HCT116 (cell line): ENCODE measurements at regions not wholly inside any gene's neighbourhood (a gene's known extent, or its start where the extent isn't known, plus 50 kb on each side); places are given as distances from the start of the nearest gene placed in this dataset.

Source experiments
- ATAC-seq: fragments of 200-7000 bp; cut with Tn5 transposase; 2 replicates; pipeline ENCODE4 v1.9.1; 2020; ENCODE audit warnings: mild to moderate bottlenecking, moderate library complexity
- BruUV-seq: library from RNA; stranded (reverse); fragments of 400-500 nt; replicated peaks from 2 replicates; lab custom pipeline; 2021; lab: Mats Ljungman, UMichigan
- CTCF ChIA-PET: fragments of 300-600 bp; sonication (Branson Sonifier 250); formaldehyde crosslinking; loops from one replicate; lab custom pipeline; 2021; ENCODE audit warnings: antibody characterized with exemption; lab: Charles Lee
- POLR2A ChIA-PET: fragments of 300-600, 350-600 bp; sonication (Branson Sonifier 250); formaldehyde crosslinking; loops from one replicate; lab custom pipeline; 2021; ENCODE audit warnings: antibody characterized with exemption; lab: Charles Lee
- RAD21 ChIA-PET, 2 experiments: fragments of 300-600 bp; sonication (Branson Sonifier 250); formaldehyde crosslinking; loops; one replicate each; lab custom pipeline; 2023; ENCODE audit warnings: low total read pairs in 2 of 2; ENCODE audit not compliant: uncharacterized antibody in 2 of 2, unreplicated experiment in 2 of 2, low non-redundant PET in 1 of 2; lab: Charles Lee
- DNase-seq: peaks from one replicate; pipeline ENCODE4 v3.0.0-alpha.2; 2010; ENCODE audit warnings: low read depth, low spot score
- H2AFZ ChIP-seq: fragments of 200-600 bp; shearing (Covaris generic), sonication (generic); 2 replicates; pipeline ENCODE4 v1.6.1; 2017; ENCODE audit warnings: low read depth, mixed run types, mixed read lengths, antibody characterized with exemption, low read length; ENCODE audit not compliant: poor library complexity, severe bottlenecking
- H3K27ac ChIP-seq: 2 replicates; pipeline ENCODE4 v1.5.1; 2012; ENCODE audit warnings: low read depth, low read length
- H3K27me3 ChIP-seq: fragments of 200-600 bp; sonication (generic); 2 replicates; pipeline ENCODE4 v1.6.1; 2016; ENCODE audit warnings: mixed run types, low read length, mixed read lengths; ENCODE audit not compliant: insufficient read depth
- H3K36me3 ChIP-seq, 2 experiments: fragments of 200-500 bp in 1 of 2; fragments of 200-600 bp in 1 of 2; sonication (Bioruptor generic) in 1 of 2; sonication (generic) in 1 of 2; 2 replicates each; pipeline versions ENCODE4 v1.5.1 to v1.6.1; 2014 to 2016; ENCODE audit warnings: low read length in 2 of 2, inconsistent platforms in 1 of 2, mixed read lengths in 1 of 2, mixed run types in 1 of 2; ENCODE audit not compliant: insufficient read depth in 2 of 2, control insufficient read depth in 1 of 2
- H3K4me1 ChIP-seq, 2 experiments: fragments of 200-600 bp in 1 of 2; sonication (generic) in 1 of 2; 2 replicates each; pipeline versions ENCODE4 v1.5.1 to v1.6.1; 2012 to 2017; ENCODE audit warnings: low read length in 2 of 2, inconsistent platforms in 1 of 2, mild to moderate bottlenecking in 1 of 2, mixed read lengths in 1 of 2, mixed run types in 1 of 2, moderate library complexity in 1 of 2; ENCODE audit not compliant: insufficient read depth in 2 of 2, control insufficient read depth in 1 of 2
- H3K4me2 ChIP-seq: fragments of 200-600 bp; sonication (generic); 2 replicates; pipeline ENCODE4 v1.6.1; 2017; ENCODE audit warnings: mixed run types, low read length, mixed read lengths
- H3K4me3 ChIP-seq, 2 experiments: fragments of 200-600 bp in 1 of 2; sonication (generic) in 1 of 2; replicated peaks in 1 of 2; 2 replicates each; pipeline ENCODE4 v1.5.1; 2011 to 2016; ENCODE audit warnings: low read length in 2 of 2, control low read depth in 1 of 2, low read depth in 1 of 2, mild to moderate bottlenecking in 1 of 2, mixed read lengths in 1 of 2, mixed run types in 1 of 2
- H3K79me2 ChIP-seq: fragments of 200-600 bp; sonication (generic); 2 replicates; pipeline ENCODE4 v1.6.1; 2017; ENCODE audit warnings: mild to moderate bottlenecking, mixed run types, low read length, moderate library complexity, mixed read lengths; ENCODE audit not compliant: insufficient read depth
- H3K9ac ChIP-seq: fragments of 200-600 bp; sonication (generic); 2 replicates; pipeline ENCODE4 v1.6.1; 2016; ENCODE audit warnings: low read length, mixed read lengths
- H3K9me2 ChIP-seq: fragments of 200-600 bp; sonication (generic), shearing (Covaris generic); 2 replicates; pipeline ENCODE4 v1.6.1; 2017; ENCODE audit warnings: mixed run types, mild to moderate bottlenecking, moderate library complexity; ENCODE audit not compliant: insufficient read depth
- H3K9me3 ChIP-seq, 2 experiments: fragments of 200-500 bp in 1 of 2; fragments of 200-600 bp in 1 of 2; sonication (Bioruptor generic) in 1 of 2; sonication (generic) in 1 of 2; 2 replicates each; pipeline ENCODE4 v1.6.1; 2014 to 2017; ENCODE audit warnings: low read length in 2 of 2, mixed read lengths in 2 of 2, inconsistent platforms in 1 of 2, low read depth in 1 of 2, mild to moderate bottlenecking in 1 of 2, mixed run types in 1 of 2, moderate library complexity in 1 of 2; ENCODE audit not compliant: control insufficient read depth in 1 of 2, insufficient read depth in 1 of 2
- H4K20me1 ChIP-seq: fragments of 200-600 bp; sonication (generic), shearing (Covaris generic); 2 replicates; pipeline ENCODE4 v1.6.1; 2017; ENCODE audit warnings: mixed run types, mild to moderate bottlenecking, moderate library complexity; ENCODE audit not compliant: insufficient read depth
- ELF1 ChIP-seq: IDR thresholded peaks from 2 replicates; pipeline ENCODE4 v1.6.1; 2012; ENCODE audit warnings: low read depth, borderline replicate concordance
- EZH2 ChIP-seq: fragments of 200-600 bp; sonication (generic); IDR thresholded peaks from 2 replicates; pipeline ENCODE4 v1.6.1; 2017; ENCODE audit warnings: antibody characterized with exemption, mixed run types
- EZH2phosphoT487 ChIP-seq: fragments of 200-600 bp; IDR thresholded peaks from 2 replicates; pipeline ENCODE4 v1.6.1; 2018; ENCODE audit warnings: antibody characterized with exemption, borderline replicate concordance
- FOSL1 ChIP-seq: IDR thresholded peaks from 2 replicates; pipeline ENCODE4 v1.6.1; 2012; ENCODE audit warnings: low read depth
- JUND ChIP-seq: IDR thresholded peaks from 2 replicates; pipeline ENCODE4 v1.6.1; 2012
- RAD21 ChIP-seq: IDR thresholded peaks from 2 replicates; pipeline ENCODE4 v1.6.1; 2012; ENCODE audit warnings: low read depth, mild to moderate bottlenecking
- SIN3A ChIP-seq: IDR thresholded peaks from 2 replicates; pipeline ENCODE4 v1.6.1; 2012; ENCODE audit warnings: low read depth
- ZFX ChIP-seq: fragments of 450-650 bp; IDR thresholded peaks from 2 replicates; pipeline ENCODE4 v1.6.1; 2017
- ZNF274 ChIP-seq: fragments of 200-500 bp; sonication (Bioruptor generic); IDR thresholded peaks from 2 replicates; pipeline ENCODE4 v1.6.1; 2014; ENCODE audit warnings: mild to moderate bottlenecking, low read depth, low read length, inconsistent platforms
- intact Hi-C: fragments of 100-400 bp; cut with micrococcal nuclease; formaldehyde crosslinking; loops from 2 replicates; pipeline ENCODE4 v1.10.0; 2022
- TF ChIP-seq, protein P1 (sequence below), 3 experiments: fragments of 200-600 bp in 1 of 3; sonication (generic) in 1 of 3; IDR thresholded peaks in 2 of 3; conservative IDR thresholded peaks in 1 of 3; 2 replicates each; pipeline ENCODE4 v1.5.1; 2012 to 2017; ENCODE audit warnings: low read depth in 2 of 3, low read length in 2 of 3, antibody characterized with exemption in 1 of 3, borderline replicate concordance in 1 of 3, control low read depth in 1 of 3, mild to moderate bottlenecking in 1 of 3, mixed read lengths in 1 of 3, mixed run types in 1 of 3, moderate library complexity in 1 of 3; ENCODE audit not compliant: insufficient read depth in 1 of 3
- TF ChIP-seq, protein P2 (sequence below): IDR thresholded peaks from 2 replicates; pipeline ENCODE4 v1.6.1; 2011; ENCODE audit warnings: mild to moderate bottlenecking, low read length, moderate library complexity; ENCODE audit not compliant: insufficient replicate concordance; ENCODE audit errors: extremely low read depth
- TF ChIP-seq, protein P3 (sequence below): IDR thresholded peaks from 2 replicates; pipeline ENCODE4 v1.6.1; 2012
- TF ChIP-seq, protein P4 (sequence below): IDR thresholded peaks from 2 replicates; pipeline ENCODE4 v1.6.1; 2012

DNA sequence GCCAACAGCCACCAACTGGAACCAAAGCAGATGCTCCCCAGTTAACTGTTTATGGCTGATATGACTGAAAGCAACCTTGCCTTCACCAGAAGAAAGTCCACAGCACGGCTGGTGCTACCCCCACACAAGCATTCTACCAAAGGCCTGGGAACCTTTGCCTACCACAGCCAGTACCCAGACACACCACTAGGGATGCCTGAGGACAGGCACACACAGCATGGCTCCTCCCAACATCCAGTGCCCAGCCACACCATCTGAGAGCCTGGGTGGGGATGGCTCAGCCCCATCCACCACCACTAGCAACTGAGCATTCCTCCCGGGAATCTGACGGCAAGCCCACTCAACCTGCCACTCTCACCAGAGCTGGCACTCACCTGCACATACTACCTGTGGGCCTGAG, 178.6 kb downstream of the SLC7A11 start:
- ATAC-seq (peak; percentile 90), DNase-seq (no peak)
- H4K20me1 ChIP-seq, result no peaks in the 10 kb centered on the region
- H3K4me3 ChIP-seq, result no peak overlapping the region
- H3K4me2 ChIP-seq, result no peak overlapping the region
- H3K27me3 ChIP-seq, result no peaks in the 10 kb centered on the region
- H3K9ac ChIP-seq, result no peak overlapping the region
- H3K9me3 ChIP-seq, result no peaks in the 10 kb centered on the region
- intact Hi-C loops, result no loop called here
- no peak overlapping the region for H3K27ac ChIP-seq
- ChIA-PET POLR2A (no interaction called here), CTCF (interaction anchor here (1.0 to 1.6 kb wide), 4 partner anchors 12 to 243 kb away, joined by 3 to 5 read pairs (median 3); no protein-coding TSS in a partner anchor), RAD21 (no interaction called here)
- H3K9me2 ChIP-seq, result no peaks in the 10 kb centered on the region
- TF ChIP-seq, protein P1, sequence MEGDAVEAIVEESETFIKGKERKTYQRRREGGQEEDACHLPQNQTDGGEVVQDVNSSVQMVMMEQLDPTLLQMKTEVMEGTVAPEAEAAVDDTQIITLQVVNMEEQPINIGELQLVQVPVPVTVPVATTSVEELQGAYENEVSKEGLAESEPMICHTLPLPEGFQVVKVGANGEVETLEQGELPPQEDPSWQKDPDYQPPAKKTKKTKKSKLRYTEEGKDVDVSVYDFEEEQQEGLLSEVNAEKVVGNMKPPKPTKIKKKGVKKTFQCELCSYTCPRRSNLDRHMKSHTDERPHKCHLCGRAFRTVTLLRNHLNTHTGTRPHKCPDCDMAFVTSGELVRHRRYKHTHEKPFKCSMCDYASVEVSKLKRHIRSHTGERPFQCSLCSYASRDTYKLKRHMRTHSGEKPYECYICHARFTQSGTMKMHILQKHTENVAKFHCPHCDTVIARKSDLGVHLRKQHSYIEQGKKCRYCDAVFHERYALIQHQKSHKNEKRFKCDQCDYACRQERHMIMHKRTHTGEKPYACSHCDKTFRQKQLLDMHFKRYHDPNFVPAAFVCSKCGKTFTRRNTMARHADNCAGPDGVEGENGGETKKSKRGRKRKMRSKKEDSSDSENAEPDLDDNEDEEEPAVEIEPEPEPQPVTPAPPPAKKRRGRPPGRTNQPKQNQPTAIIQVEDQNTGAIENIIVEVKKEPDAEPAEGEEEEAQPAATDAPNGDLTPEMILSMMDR (IDR thresholded peaks at IDR 0.05 in 2 of 3, conservative IDR thresholded peaks at IDR 0.05 in 1 of 3; ENCODE audit: borderline replicate concordance in 1 of 3, insufficient read depth in 1 of 3, low read depth in 2 of 3, low read length in 2 of 3), result peak in 2 of 3 experiments; percentile 30; a peak in 2 of 6 replicates
- TF ChIP-seq, protein P2, sequence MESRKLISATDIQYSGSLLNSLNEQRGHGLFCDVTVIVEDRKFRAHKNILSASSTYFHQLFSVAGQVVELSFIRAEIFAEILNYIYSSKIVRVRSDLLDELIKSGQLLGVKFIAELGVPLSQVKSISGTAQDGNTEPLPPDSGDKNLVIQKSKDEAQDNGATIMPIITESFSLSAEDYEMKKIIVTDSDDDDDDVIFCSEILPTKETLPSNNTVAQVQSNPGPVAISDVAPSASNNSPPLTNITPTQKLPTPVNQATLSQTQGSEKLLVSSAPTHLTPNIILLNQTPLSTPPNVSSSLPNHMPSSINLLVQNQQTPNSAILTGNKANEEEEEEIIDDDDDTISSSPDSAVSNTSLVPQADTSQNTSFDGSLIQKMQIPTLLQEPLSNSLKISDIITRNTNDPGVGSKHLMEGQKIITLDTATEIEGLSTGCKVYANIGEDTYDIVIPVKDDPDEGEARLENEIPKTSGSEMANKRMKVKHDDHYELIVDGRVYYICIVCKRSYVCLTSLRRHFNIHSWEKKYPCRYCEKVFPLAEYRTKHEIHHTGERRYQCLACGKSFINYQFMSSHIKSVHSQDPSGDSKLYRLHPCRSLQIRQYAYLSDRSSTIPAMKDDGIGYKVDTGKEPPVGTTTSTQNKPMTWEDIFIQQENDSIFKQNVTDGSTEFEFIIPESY, result no peak
- no peaks in the 10 kb centered on the region for H3K36me3 ChIP-seq
- no peak overlapping the region for H2AFZ ChIP-seq
- H3K79me2 ChIP-seq, result no peaks in the 10 kb centered on the region
- no TSS peak for BruUV-seq
- H3K4me1 ChIP-seq, result no peaks in the 10 kb centered on the region

DNA sequence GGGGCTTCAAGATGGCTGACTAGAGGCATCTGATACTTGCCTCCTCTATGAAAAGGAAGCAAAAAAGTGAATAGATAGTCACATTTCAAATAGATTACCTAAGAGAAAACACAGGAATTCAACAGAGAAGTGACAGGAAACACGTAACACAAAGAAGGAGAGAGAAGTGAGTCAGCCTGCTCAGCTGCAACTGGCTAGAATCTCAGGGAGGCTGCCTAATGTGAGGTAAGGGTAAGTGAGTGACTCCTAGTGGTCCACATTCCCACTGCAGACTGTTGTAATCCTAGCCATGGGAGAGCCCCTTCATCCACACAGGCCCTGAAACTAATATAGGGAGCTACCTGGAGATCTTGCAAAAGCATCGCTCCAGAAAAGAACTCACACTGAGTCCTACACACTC, 179.2 kb downstream of the SLC7A11 start:
- Histone ChIP-seq H3K9me2 (no peaks in the 10 kb centered on the region), H3K9me3 (no peaks in the 10 kb centered on the region), H3K9ac (no peak overlapping the region), H3K79me2 (no peaks in the 10 kb centered on the region), H3K4me2 (no peak overlapping the region), H2AFZ (no peak overlapping the region), H3K4me3 (no peak overlapping the region), H4K20me1 (no peaks in the 10 kb centered on the region), H3K27ac (no peak overlapping the region), H3K27me3 (no peaks in the 10 kb centered on the region), H3K4me1 (no peaks in the 10 kb centered on the region), H3K36me3 (no peaks in the 10 kb centered on the region)
- ATAC-seq (peak; percentile 73), DNase-seq (no peak)
- ChIA-PET RAD21 (no interaction called here), POLR2A (interaction anchor here (1.2 kb wide), 1 partner anchor 10 kb away, joined by 3 read pairs; no protein-coding TSS in a partner anchor), CTCF (interaction anchor here (1.0 to 1.6 kb wide), 4 partner anchors 11 to 243 kb away, joined by 3 to 5 read pairs (median 3); no protein-coding TSS in a partner anchor)
- intact Hi-C loops, result no loop called here
- no TSS peak for BruUV-seq
- no peak for TF ChIP-seq RAD21
- TF ChIP-seq EZH2, result no peak
- TF ChIP-seq, protein P3, sequence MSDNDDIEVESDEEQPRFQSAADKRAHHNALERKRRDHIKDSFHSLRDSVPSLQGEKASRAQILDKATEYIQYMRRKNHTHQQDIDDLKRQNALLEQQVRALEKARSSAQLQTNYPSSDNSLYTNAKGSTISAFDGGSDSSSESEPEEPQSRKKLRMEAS, result no peak
- TF ChIP-seq ELF1, result no peak
- TF ChIP-seq, protein P4, sequence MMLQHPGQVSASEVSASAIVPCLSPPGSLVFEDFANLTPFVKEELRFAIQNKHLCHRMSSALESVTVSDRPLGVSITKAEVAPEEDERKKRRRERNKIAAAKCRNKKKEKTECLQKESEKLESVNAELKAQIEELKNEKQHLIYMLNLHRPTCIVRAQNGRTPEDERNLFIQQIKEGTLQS, result no peak
- TF ChIP-seq, protein P1 (IDR thresholded peaks at IDR 0.05 in 2 of 3, conservative IDR thresholded peaks at IDR 0.05 in 1 of 3; ENCODE audit: borderline replicate concordance in 1 of 3, insufficient read depth in 1 of 3, low read depth in 2 of 3, low read length in 2 of 3), result no peak; a peak in 1 of 6 replicates
- TF ChIP-seq ZNF274, result no peak
- no peak for TF ChIP-seq JUND
- TF ChIP-seq ZFX, result no peak
- TF ChIP-seq FOSL1, result no peak
- no peak for TF ChIP-seq EZH2phosphoT487
- TF ChIP-seq SIN3A, result no peak
